Kasumi-1 (cell line): ENCODE measurements at regions not wholly inside any gene's neighbourhood (a gene's known extent, or its start where the extent isn't known, plus 50 kb on each side); places are given as distances from the start of the nearest gene placed in this dataset.

Experiments used
- DNase-seq, 2 experiments: peaks; one replicate each; lab custom pipeline; 2025; lab: John Stamatoyannopoulos, UW

- DNase-seq, result no peak
These were observed 578.4 kb downstream of the CCDC171 start for GRCh38 chr9:16131264-16131663.

GRCh38 chr9:16132513-16132912 is 579.7 kb downstream of the CCDC171 start:
- DNase-seq, result no peak

- no peak for DNase-seq
These were observed 580.2 kb downstream of the CCDC171 start for GRCh38 chr9:16133032-16133431.

- DNase-seq, result peak; percentile 27 to 59
These were observed 580.8 kb downstream of the CCDC171 start for GRCh38 chr9:16133556-16134227.

- no peak for DNase-seq
These were observed 581.5 kb downstream of the CCDC171 start for GRCh38 chr9:16134351-16134750.

- no peak for DNase-seq
These were observed 583.1 kb downstream of the CCDC171 start for GRCh38 chr9:16135968-16136367.

GRCh38 chr9:16136451-16136850 is 583.6 kb downstream of the CCDC171 start:
- no peak for DNase-seq

GRCh38 chr9:16136961-16137360 is 584.1 kb downstream of the CCDC171 start:
- no peak for DNase-seq

GRCh38 chr9:16138561-16139491 is 586.0 kb downstream of the CCDC171 start:
- DNase-seq, result no peak

- DNase-seq, result no peak
These were observed 586.9 kb downstream of the CCDC171 start for GRCh38 chr9:16139774-16140173.

- no peak for DNase-seq
These were observed 590.5 kb downstream of the CCDC171 start for GRCh38 chr9:16143310-16143709.

GRCh38 chr9:16143947-16144890 is 591.4 kb downstream of the CCDC171 start:
- DNase-seq, result no peak

GRCh38 chr9:16145196-16145950 is 592.5 kb downstream of the CCDC171 start:
- no peak for DNase-seq

GRCh38 chr9:16147726-16148125 is 594.9 kb downstream of the CCDC171 start:
- DNase-seq, result peak; percentile 52 to 62

GRCh38 chr9:16150501-16150900 is 597.7 kb downstream of the CCDC171 start:
- no peak for DNase-seq

- DNase-seq, result no peak
These were observed 598.3 kb downstream of the CCDC171 start for GRCh38 chr9:16150938-16151650.

- no peak for DNase-seq
These were observed 599.6 kb downstream of the CCDC171 start for GRCh38 chr9:16152276-16153101.

- no peak for DNase-seq
These were observed 600.4 kb downstream of the CCDC171 start for GRCh38 chr9:16153221-16153620.

- no peak for DNase-seq
These were observed 600.9 kb downstream of the CCDC171 start for GRCh38 chr9:16153741-16154140.
